ENCODE measurements at regions not wholly inside any gene's neighbourhood (a gene's known extent, or its start where the extent isn't known, plus 50 kb on each side); places are given as distances from the start of the nearest gene placed in this dataset.

GRCh38 chrX:33735182-33735581 is 396.9 kb downstream of the FAM47A start:
- Mint-ChIP-seq H3K27me3 (no peaks in the 10 kb centered on the region), H3K27ac (no peak overlapping the region), H3K9me3 (ENCODE audit: insufficient read depth) (peaks cover 11% of the 10 kb centered on the region), H3K4me3 (no peak overlapping the region), H3K4me1 (no peaks in the 10 kb centered on the region)
- no peak overlapping the region for H2AFZ ChIP-seq (ENCODE audit: insufficient read depth, low read depth, low read length, poor library complexity, severe bottlenecking)
- no peak overlapping the region for H3K9ac ChIP-seq (ENCODE audit: low read length)
- POLR2A ChIA-PET: no interaction called here
- no peaks in the 10 kb centered on the region for H3K4me1 ChIP-seq (ENCODE audit: control insufficient read depth in 2 of 2, insufficient read depth in 2 of 2, low read length in 2 of 2)
- no peaks in the 10 kb centered on the region for H4K20me1 ChIP-seq (ENCODE audit: control insufficient read depth, insufficient read depth, low read length, poor library complexity, severe bottlenecking)
- H3K79me2 ChIP-seq (ENCODE audit: control insufficient read depth, insufficient read depth, low read length): no peaks in the 10 kb centered on the region
- no peaks in the 10 kb centered on the region for H3K36me3 ChIP-seq (replicated peaks in 1 of 2; ENCODE audit: control extremely low read depth in 1 of 2, control insufficient read depth in 1 of 2, extremely low read depth in 1 of 2, insufficient read depth in 2 of 2, low read length in 1 of 2)
- intact Hi-C loops (cut with micrococcal nuclease): no loop called here
- TF ChIP-seq, protein P1, sequence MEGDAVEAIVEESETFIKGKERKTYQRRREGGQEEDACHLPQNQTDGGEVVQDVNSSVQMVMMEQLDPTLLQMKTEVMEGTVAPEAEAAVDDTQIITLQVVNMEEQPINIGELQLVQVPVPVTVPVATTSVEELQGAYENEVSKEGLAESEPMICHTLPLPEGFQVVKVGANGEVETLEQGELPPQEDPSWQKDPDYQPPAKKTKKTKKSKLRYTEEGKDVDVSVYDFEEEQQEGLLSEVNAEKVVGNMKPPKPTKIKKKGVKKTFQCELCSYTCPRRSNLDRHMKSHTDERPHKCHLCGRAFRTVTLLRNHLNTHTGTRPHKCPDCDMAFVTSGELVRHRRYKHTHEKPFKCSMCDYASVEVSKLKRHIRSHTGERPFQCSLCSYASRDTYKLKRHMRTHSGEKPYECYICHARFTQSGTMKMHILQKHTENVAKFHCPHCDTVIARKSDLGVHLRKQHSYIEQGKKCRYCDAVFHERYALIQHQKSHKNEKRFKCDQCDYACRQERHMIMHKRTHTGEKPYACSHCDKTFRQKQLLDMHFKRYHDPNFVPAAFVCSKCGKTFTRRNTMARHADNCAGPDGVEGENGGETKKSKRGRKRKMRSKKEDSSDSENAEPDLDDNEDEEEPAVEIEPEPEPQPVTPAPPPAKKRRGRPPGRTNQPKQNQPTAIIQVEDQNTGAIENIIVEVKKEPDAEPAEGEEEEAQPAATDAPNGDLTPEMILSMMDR (IDR thresholded peaks at IDR 0.05): no peak
- TF ChIP-seq EZH2 (IDR thresholded peaks at IDR 0.05; ENCODE audit: borderline replicate concordance, insufficient read depth, low read depth, low read length, poor library complexity, severe bottlenecking): no peak
- ATAC-seq (ENCODE audit: low read depth) (no peak), DNase-seq (no peak)
- H3K27me3 ChIP-seq (replicated peaks in 1 of 4; ENCODE audit: control extremely low read depth in 1 of 4, control insufficient read depth in 3 of 4, insufficient read depth in 4 of 4, low read length in 3 of 4): no peaks in the 10 kb centered on the region
- CTCF ChIA-PET: no interaction called here
- WGBS (ENCODE audit: insufficient coverage): no CpG with 5 or more reads among the region's 1 CpG
- H3K9me3 ChIP-seq (ENCODE audit: control extremely low read depth in 1 of 3, control insufficient read depth in 2 of 3, insufficient read depth in 1 of 3, low read length in 2 of 3): no peaks in the 10 kb centered on the region
- no peak overlapping the region for H3K4me3 ChIP-seq (ENCODE audit: control extremely low read depth in 1 of 5, extremely low read depth in 1 of 5, insufficient read depth in 1 of 5, low read depth in 2 of 5, low read length in 4 of 5)
- no peak overlapping the region for H3K27ac ChIP-seq (ENCODE audit: low read length in 2 of 2)
- no peak overlapping the region for H3K4me2 ChIP-seq (replicated peaks; ENCODE audit: low read depth, low read length, poor library complexity, severe bottlenecking)

DNA sequence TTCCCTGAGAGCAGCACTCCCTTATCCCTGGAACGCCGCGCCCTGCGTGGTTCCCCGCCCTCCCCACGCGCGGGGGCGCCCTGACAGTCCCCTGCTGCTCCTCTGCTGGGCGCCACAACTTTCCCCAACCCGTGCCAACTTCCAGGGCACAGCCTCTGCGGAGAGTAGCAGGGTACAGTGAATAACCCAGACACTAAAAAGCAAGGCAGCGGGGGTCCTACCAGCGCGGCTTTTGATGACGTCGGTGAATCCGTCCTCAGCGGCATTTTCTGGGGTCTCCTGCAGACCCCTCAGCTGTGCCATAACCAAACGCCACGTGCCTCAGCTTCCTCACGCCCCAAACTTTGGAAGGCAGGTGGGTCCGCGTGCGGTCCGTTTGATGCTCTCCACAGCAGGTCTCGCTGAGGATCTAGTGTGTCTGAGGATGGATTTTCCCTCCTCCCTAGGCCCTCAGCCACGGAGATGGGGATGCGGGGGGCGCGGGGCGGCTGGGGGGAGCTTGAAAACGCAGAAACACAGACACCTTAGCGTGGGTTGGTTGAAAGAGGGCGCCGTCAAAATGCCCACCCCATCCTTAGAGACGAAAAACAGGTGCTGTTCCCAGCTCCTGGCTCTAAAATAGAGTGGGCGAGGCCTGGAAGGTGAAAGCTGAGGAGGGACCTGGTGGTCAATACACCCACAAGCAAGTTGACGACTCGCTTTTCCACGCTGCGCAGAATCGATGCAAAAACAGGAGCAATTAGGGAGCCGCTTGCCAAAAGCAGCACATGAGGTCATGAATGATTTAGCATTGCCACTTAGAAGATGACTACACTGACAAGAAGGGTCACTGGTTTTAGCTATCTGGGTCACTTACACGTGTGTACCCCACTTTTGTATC is 405.6 kb downstream of the FAM47A start:
- Histone ChIP-seq H3K27ac (ENCODE audit: low read length in 2 of 2) (no peak overlapping the region), H3K36me3 (replicated peaks in 1 of 2; ENCODE audit: control extremely low read depth in 1 of 2, control insufficient read depth in 1 of 2, extremely low read depth in 1 of 2, insufficient read depth in 2 of 2, low read length in 1 of 2) (no peaks in the 10 kb centered on the region), H3K27me3 (replicated peaks in 1 of 4; ENCODE audit: control extremely low read depth in 1 of 4, control insufficient read depth in 3 of 4, insufficient read depth in 4 of 4, low read length in 3 of 4) (no peaks in the 10 kb centered on the region), H2AFZ (ENCODE audit: insufficient read depth, low read depth, low read length, poor library complexity, severe bottlenecking) (no peak overlapping the region), H3K9me3 (ENCODE audit: control extremely low read depth in 1 of 3, control insufficient read depth in 2 of 3, insufficient read depth in 1 of 3, low read length in 2 of 3) (peaks cover 0 to 4% (median 0%) of the 10 kb centered on the region in 3 donors), H3K4me3 (ENCODE audit: control extremely low read depth in 1 of 5, extremely low read depth in 1 of 5, insufficient read depth in 1 of 5, low read depth in 2 of 5, low read length in 4 of 5) (no peak overlapping the region), H4K20me1 (ENCODE audit: control insufficient read depth, insufficient read depth, low read length, poor library complexity, severe bottlenecking) (no peaks in the 10 kb centered on the region), H3K4me2 (replicated peaks; ENCODE audit: low read depth, low read length, poor library complexity, severe bottlenecking) (no peak overlapping the region), H3K9ac (ENCODE audit: low read length) (no peak overlapping the region), H3K4me1 (ENCODE audit: control insufficient read depth in 2 of 2, insufficient read depth in 2 of 2, low read length in 2 of 2) (no peaks in the 10 kb centered on the region), H3K79me2 (ENCODE audit: control insufficient read depth, insufficient read depth, low read length) (no peaks in the 10 kb centered on the region)
- ChIA-PET POLR2A (no interaction called here), CTCF (no interaction called here)
- no peak for DNase-seq
- TF ChIP-seq EZH2 (IDR thresholded peaks at IDR 0.05; ENCODE audit: borderline replicate concordance, insufficient read depth, low read depth, low read length, poor library complexity, severe bottlenecking): no peak
- TF ChIP-seq, protein P1 (IDR thresholded peaks at IDR 0.05): no peak
- no peaks in the 10 kb centered on the region for H3K9me3 Mint-ChIP-seq (ENCODE audit: insufficient read depth)
- no peak for ATAC-seq (ENCODE audit: low read depth)
- no peak overlapping the region for H3K4me3 Mint-ChIP-seq
- no peak overlapping the region for H3K27ac Mint-ChIP-seq
- intact Hi-C loops (cut with micrococcal nuclease): no loop called here
- no peaks in the 10 kb centered on the region for H3K27me3 Mint-ChIP-seq
- no peaks in the 10 kb centered on the region for H3K4me1 Mint-ChIP-seq
- 26% methylated on average over 16 of the region's 45 CpGs for WGBS (ENCODE audit: insufficient coverage)
